ENCODE measurements at regions not wholly inside any gene's neighbourhood (a gene's known extent, or its start where the extent isn't known, plus 50 kb on each side); places are given as distances from the start of the nearest gene placed in this dataset.
"Not testable (repeated sequence)": the region's sequence is repeated elsewhere in the genome, so short reads cannot be mapped to it uniquely, and the experiment has no call there.

DNA sequence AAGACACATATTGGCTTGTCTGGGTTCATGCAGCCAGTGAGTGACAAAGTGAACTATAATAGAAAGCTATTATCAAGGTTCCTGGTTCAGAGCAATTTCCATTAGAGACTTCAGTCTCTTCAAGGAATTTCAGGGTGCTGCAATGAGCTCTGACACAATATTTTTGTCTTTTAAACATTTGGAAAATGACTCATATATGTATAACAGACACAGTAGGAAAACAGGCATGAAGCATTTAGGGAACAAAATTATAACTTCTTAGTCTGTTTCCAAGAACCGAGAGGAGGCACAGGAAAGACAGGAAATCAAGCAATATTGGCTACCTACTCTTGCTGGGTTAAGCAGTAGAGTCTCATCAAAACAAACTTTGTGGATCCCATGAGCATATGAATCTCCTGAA is 170.4 kb downstream of the PTPRC start:
- no peak for DNase-seq

DNA sequence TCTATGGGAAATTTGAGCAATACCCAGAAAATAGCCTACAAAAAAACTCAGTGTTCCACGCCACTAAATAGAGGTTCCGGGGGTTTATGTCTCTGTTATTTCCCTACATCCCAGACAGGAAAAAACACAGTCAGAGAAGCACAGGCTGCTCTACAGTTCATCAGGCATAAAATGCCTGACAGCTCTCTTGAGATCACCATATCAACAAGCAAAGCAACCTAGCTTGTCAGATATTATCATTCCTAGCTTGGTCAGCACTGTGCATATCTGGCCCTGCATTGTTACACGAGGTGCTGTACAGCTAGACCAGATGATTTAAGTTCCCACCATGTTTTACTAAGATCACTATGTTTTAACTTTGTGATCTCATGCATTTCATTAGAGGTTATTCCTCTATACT is 172.6 kb downstream of the PTPRC start:
- no peak for DNase-seq

DNA sequence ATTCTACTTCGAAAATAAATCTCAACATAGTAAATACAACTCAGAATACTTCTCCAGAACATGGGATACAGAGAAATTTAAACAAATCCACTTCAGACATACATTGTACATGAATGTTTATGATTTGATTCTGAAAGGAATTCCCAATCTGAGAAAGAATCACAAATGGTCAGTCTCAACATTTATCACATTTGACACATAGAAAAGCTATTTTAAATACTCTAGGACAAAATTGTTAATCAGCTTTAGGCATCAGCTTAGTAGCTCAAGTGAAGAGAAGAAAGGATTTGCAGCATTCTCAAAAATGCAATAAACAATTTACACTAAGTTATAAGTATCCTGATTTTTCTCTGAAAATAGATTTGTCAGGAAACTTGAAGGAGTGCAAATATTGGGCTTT is 184.8 kb downstream of the PTPRC start:
- DNase-seq: no peak

- DNase-seq: no peak
These were observed 186.4 kb downstream of the PTPRC start for GRCh38 chr1:198825254-198825653.

GRCh38 chr1:198829356-198829755 is 190.5 kb downstream of the PTPRC start:
- DNase-seq: no peak

DNA sequence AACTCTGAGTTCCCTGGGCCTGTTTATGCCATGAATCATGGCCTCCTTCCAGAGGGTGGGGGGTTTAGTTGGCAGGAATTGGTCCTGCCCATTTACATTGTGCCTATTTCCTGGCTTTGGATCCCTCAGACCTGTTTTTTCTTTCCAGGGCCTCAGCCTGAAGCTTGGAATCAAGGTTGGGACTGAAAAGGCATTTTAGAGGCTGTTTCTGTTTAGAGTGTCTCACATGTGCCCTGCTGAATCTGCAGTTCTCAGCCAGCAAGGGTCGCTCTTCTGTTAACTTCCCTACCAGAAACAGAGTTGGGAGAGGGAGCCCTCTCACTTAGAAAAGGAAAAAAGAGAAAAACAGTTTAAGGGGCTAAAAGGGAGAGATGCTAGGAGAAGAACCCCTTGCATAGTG is 191.1 kb downstream of the PTPRC start:
- no peak for DNase-seq

- DNase-seq: no peak
These were observed 191.6 kb downstream of the PTPRC start for GRCh38 chr1:198830412-198830811.

GRCh38 chr1:198833706-198834503 is 195.1 kb downstream of the PTPRC start:
- no peak for DNase-seq

DNA sequence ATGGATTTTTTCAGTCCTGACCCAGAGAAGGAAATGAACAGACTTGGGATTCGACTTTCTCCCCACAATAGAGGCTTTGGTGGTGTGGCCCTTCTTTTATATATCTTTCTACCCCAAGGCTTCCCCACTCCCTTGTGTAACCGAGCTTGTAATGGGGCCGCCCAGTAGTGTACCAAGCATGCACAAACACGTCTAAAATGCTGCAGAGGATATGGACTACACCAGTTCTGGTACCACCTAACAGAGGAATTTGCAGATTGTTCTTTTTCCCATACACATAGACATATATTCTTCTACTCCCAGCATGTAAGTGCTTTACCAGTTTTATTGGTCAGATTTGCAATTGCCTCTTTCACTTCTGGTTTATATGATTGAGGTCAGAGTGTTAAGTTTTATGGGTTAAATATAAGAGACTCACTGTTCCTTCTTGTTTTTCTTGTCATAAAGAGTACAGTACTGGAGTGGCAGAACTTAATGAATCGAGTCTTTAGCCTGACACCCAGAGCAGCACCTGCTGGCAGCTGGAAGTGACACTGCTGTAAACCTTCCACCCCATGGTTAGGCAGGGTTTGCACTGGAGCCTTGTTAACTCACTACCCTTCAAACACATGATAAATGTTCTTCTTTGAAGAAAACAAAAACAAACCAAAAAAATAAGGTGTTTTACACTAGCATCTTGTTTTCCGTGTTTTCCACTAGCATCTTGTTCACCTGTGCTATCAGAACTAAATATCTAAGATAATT is 198.6 kb downstream of the PTPRC start:
- no peak for DNase-seq

DNA sequence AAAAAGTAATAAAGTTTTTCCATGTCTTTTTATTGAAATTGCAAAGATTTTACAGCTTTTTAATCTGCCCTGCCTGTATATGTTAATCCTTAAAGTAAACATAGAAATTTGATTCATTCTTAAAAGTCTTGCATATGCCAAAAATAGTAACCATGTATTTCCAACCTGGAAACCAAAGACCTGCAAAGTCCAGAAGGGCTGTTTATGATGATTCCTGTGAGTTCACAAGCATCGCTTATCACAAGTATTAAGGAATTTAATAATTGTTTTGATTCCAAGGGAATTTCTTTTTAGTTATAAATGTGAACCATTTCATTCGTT is 199.1 kb downstream of the PTPRC start:
- no peak for DNase-seq

GRCh38 chr1:198841477-198841876 is 202.6 kb downstream of the PTPRC start:
- DNase-seq: no peak

DNA sequence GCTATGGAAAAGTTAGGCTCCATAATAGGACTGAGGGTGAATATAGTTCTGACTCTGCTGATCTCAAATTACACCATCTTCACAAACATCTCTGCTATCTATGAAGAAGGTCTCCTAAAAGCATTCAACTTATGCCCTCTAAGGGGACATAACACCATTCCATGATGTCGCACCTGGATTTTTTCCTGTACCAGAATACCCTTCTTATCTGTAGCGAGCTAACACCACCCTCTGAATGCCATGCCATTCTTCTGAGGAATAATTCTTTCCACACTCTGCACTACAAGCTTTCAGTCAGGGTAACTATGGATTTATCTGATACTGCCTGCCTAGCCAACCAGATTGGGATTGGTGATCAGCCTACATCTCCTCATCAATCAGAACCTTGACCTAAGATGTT is 203.8 kb downstream of the PTPRC start:
- no peak for DNase-seq

DNA sequence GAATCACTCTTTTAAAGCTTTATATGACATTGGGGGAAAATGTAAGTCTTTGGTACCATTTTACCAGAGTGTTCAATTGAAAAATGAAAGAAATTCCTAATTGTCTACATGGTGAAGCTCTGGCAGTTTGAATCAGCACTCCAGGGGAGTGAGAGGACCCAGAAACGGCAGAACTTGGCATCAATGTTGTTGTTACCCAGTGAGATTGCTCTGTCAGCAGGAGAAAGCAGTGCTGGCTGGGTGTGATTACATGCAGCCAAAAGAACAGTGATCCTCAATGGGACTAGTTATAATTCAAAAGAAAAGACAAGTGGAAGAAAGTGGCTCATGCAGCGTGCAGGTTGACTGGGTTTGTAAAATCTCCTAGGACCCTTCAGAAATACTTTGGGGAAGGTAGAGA is 206.4 kb downstream of the PTPRC start:
- no peak for DNase-seq

DNA sequence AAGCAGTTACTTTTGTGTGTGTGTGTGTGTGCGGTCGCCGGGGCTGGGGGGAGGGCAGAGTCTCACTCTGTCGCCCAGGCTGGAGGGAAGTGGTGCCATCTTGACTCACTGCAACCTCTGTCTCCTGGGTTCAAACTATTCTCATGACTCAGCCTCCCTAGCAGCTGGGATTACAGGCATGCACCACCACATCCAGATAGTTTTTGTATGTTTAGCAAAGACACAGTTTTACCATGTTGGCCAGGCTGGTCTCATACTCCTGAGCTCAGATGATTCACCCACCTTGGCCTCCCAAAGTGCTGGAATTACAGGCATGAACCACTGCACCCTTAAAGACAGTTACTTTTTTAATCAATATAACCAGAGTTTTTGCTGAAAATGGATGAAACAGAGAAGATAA is 207.0 kb downstream of the PTPRC start:
- DNase-seq: no peak

- DNase-seq: no peak
These were observed 207.7 kb downstream of the PTPRC start for GRCh38 chr1:198846556-198846955.

- DNase-seq: peak; percentile 31
These were observed 209.4 kb downstream of the PTPRC start for GRCh38 chr1:198848206-198848605.

DNA sequence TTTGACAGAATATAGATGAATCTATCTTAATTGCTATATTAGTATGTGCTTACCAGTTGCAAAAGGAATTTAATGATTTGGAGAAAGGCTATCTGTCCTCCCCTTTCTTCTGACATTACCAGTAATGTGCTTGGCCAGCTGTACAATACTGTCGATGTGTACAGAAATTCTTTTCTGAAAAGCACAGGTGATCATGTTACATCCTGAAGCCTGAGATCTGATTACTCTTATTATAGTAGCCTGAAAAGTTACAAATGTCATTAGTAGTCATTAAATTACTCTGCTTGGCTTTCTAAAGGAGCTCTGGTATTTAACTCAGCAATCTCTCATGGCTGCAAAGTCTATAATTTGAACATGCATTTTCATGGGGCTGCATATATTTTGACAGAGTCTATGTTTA is 209.8 kb downstream of the PTPRC start:
- DNase-seq: peak; percentile 78

GRCh38 chr1:198849093-198849492 is 210.3 kb downstream of the PTPRC start:
- peak; percentile 87 for DNase-seq

DNA sequence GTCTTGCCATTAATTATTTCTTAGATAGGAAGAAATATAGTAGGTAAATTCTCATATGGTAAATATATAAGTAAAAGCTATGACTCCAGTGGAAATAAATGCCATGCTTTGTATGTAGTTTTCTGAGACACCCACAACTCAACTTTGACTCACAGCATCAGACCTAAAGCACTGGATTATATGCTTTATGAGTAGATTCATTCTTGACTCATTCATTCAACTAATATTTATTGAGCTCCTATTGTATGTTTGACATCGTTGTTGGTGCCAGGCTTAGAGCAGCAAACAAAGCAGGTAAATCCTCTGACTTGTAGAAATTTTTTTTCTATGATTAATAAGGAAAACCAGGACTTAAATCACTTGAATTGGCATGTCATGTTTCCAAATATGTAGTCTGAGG is 211.4 kb downstream of the PTPRC start:
- DNase-seq: no peak

GRCh38 chr1:198850966-198851365 is 212.1 kb downstream of the PTPRC start:
- DNase-seq: not testable (repeated sequence)

- no peak for DNase-seq
These were observed 217.8 kb downstream of the PTPRC start for GRCh38 chr1:198856601-198857000.

DNA sequence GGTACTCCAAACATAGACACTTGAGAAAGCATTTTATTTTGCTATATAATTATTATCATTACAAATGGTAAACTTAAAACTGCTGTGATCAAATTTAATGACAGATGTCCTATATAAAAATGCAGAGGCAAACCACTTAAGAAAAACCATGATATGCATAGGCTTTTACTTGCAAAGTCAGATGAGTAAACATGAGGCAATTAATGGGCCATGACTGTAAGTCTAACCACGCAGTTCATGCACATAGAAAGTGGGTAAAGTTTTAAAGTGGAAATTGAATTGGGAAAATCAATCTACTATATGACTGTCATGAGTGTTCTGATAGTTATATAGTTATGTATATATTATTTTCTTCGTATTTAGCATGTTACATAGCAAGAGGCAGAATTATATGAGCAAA is 219.2 kb downstream of the PTPRC start:
- DNase-seq: no peak

DNA sequence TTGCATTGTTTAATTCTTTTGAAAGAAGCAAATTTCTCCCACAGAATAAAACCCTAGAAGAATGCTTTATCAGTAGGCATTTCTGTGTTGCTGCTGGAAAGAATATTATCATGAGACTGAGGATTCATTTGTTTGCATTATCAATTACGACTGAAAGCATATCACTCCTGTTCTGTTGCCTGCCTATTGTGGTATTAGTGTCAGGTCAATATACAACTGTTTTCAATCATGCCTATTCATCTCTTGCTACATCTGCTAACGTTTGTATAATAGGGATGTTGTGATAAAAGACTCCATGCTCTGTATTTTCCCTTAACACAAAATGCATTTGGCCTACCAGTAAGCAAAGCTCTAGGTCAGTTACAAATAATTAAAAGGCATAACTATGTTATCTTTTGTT is 221.5 kb downstream of the PTPRC start:
- no peak for DNase-seq

DNA sequence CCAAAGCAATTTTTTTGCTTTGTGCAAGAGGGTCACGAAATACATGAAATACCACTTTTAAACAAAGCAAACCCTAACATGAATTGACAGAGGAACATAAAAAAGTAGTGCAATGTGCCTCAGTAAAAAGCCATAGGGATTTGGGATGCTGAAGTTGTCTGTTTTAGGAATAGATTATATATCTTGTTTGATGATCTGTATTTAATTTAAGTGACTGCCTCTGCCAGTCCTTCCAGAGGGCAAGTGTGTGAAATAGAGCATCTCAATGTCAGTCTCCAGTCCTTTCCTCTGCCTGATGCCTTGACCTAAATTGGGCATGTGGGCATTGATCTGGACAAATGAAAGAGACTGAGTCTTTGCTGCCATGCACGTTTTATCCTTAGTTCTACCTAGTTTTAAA is 222.8 kb downstream of the PTPRC start:
- no peak for DNase-seq

DNA sequence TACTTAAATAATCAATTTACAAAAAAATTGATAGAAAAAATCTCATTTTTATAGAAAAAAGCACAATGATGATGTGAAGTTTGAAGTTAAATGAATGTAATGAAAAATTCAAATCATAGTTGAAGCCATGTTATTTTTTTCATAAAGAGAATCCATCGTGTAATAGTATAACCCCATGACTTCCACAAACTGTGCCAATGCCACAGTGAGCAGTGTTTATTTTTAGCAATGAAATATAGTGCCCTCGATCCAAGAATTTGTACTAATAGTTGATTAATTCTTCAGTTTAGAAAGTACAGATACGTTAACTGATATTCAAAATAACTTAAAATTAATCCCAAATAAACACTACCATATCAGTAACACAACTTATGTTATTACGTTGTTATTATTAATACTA is 225.9 kb downstream of the PTPRC start:
- no peak for DNase-seq
